Neutrophil (primary cell): ENCODE measurements at regions not wholly inside any gene's neighbourhood (a gene's known extent, or its start where the extent isn't known, plus 50 kb on each side); places are given as distances from the start of the nearest gene placed in this dataset.

Source experiments
- H3K27ac ChIP-seq: fragments of 200-600 bp; sonication (generic); 2 replicates; pipeline ENCODE4 v1.5.1; 2016; ENCODE audit warnings: mild to moderate bottlenecking, moderate library complexity
- H3K27me3 ChIP-seq: fragments of 200-600 bp; sonication (generic); 2 replicates; pipeline ENCODE4 v1.6.0; 2016; ENCODE audit warnings: mild to moderate bottlenecking
- H3K36me3 ChIP-seq: fragments of 200-600 bp; sonication (generic); 2 replicates; pipeline ENCODE4 v1.5.1; 2017
- H3K4me1 ChIP-seq, 2 experiments: fragments of 200-600 bp in 1 of 2; sonication (generic) in 1 of 2; 1 replicate in 1 of 2; 2 replicates in 1 of 2; pipeline versions ENCODE4 v1.5.1 to v1.6.1; 2013 to 2016; ENCODE audit warnings: low read depth in 1 of 2, low read length in 1 of 2, mild to moderate bottlenecking in 1 of 2, moderate library complexity in 1 of 2; ENCODE audit not compliant: control insufficient read depth in 1 of 2, insufficient read depth in 1 of 2
- H3K4me3 ChIP-seq, 2 experiments: fragments of 200-600 bp in 1 of 2; sonication (generic) in 1 of 2; 1 replicate in 1 of 2; 2 replicates in 1 of 2; pipeline ENCODE4 v1.5.1; 2013 to 2016; ENCODE audit warnings: low read depth in 1 of 2, low read length in 1 of 2, mild to moderate bottlenecking in 1 of 2, moderate library complexity in 1 of 2
- H3K9me3 ChIP-seq: fragments of 200-600 bp; sonication (generic); 2 replicates; pipeline ENCODE4 v1.5.1; 2016
- CTCF ChIP-seq: fragments of 200-600 bp; sonication (generic); IDR thresholded peaks from 2 replicates; pipeline ENCODE4 v1.5.1; 2016; ENCODE audit warnings: antibody characterized with exemption

- TF ChIP-seq CTCF: no peak
- Histone ChIP-seq H3K27ac (no peak overlapping the region), H3K4me3 (no peak overlapping the region), H3K36me3 (no peaks in the 10 kb centered on the region), H3K9me3 (no peaks in the 10 kb centered on the region), H3K4me1 (no peaks in the 10 kb centered on the region), H3K27me3 (no peaks in the 10 kb centered on the region)
Observed at GRCh38 chr4:141513866-141514265, 122.5 kb upstream of the IL15 start.

GRCh38 chr4:141518222-141518621 is 118.2 kb upstream of the IL15 start:
- TF ChIP-seq CTCF: no peak
- Histone ChIP-seq H3K4me1 (no peaks in the 10 kb centered on the region), H3K27ac (no peak overlapping the region), H3K9me3 (no peaks in the 10 kb centered on the region), H3K27me3 (no peaks in the 10 kb centered on the region), H3K4me3 (no peak overlapping the region), H3K36me3 (no peaks in the 10 kb centered on the region)

GRCh38 chr4:141524116-141524515 is 112.3 kb upstream of the IL15 start:
- H3K9me3 ChIP-seq: no peaks in the 10 kb centered on the region
- no peak overlapping the region for H3K4me3 ChIP-seq
- no peaks in the 10 kb centered on the region for H3K36me3 ChIP-seq
- H3K27ac ChIP-seq: no peak overlapping the region
- TF ChIP-seq CTCF: no peak
- no peaks in the 10 kb centered on the region for H3K4me1 ChIP-seq
- H3K27me3 ChIP-seq: no peaks in the 10 kb centered on the region

- no peaks in the 10 kb centered on the region for H3K27me3 ChIP-seq
- H3K36me3 ChIP-seq: no peaks in the 10 kb centered on the region
- no peaks in the 10 kb centered on the region for H3K9me3 ChIP-seq
- H3K27ac ChIP-seq: no peak overlapping the region
- TF ChIP-seq CTCF: no peak
- H3K4me3 ChIP-seq: no peak overlapping the region
- H3K4me1 ChIP-seq: no peaks in the 10 kb centered on the region
Observed at GRCh38 chr4:141524841-141525240, 111.5 kb upstream of the IL15 start.

- TF ChIP-seq CTCF: no peak
Observed at GRCh38 chr4:141530627-141531026, 105.8 kb upstream of the IL15 start.

GRCh38 chr4:141534985-141535384 is 101.4 kb upstream of the IL15 start:
- no peak for TF ChIP-seq CTCF
- peaks cover 4% of the 10 kb centered on the region for H3K9me3 ChIP-seq
- H3K27ac ChIP-seq: no peak overlapping the region
- H3K36me3 ChIP-seq: no peaks in the 10 kb centered on the region
- no peak overlapping the region for H3K4me3 ChIP-seq
- H3K4me1 ChIP-seq: no peaks in the 10 kb centered on the region
- H3K27me3 ChIP-seq: no peaks in the 10 kb centered on the region

More at GRCh38 chr4:141530627-141531026, 105.8 kb upstream of the IL15 start:
- no peaks in the 10 kb centered on the region for H3K36me3 ChIP-seq
- H3K9me3 ChIP-seq: no peaks in the 10 kb centered on the region
- no peaks in the 10 kb centered on the region for H3K27me3 ChIP-seq
- no peaks in the 10 kb centered on the region for H3K4me1 ChIP-seq
- no peak overlapping the region for H3K4me3 ChIP-seq
- no peak overlapping the region for H3K27ac ChIP-seq
